ENCODE measurements at regions not wholly inside any gene's neighbourhood (a gene's known extent, or its start where the extent isn't known, plus 50 kb on each side); places are given as distances from the start of the nearest gene placed in this dataset.
"Not testable (repeated sequence)": the region's sequence is repeated elsewhere in the genome, so short reads cannot be mapped to it uniquely, and the experiment has no call there.

DNA sequence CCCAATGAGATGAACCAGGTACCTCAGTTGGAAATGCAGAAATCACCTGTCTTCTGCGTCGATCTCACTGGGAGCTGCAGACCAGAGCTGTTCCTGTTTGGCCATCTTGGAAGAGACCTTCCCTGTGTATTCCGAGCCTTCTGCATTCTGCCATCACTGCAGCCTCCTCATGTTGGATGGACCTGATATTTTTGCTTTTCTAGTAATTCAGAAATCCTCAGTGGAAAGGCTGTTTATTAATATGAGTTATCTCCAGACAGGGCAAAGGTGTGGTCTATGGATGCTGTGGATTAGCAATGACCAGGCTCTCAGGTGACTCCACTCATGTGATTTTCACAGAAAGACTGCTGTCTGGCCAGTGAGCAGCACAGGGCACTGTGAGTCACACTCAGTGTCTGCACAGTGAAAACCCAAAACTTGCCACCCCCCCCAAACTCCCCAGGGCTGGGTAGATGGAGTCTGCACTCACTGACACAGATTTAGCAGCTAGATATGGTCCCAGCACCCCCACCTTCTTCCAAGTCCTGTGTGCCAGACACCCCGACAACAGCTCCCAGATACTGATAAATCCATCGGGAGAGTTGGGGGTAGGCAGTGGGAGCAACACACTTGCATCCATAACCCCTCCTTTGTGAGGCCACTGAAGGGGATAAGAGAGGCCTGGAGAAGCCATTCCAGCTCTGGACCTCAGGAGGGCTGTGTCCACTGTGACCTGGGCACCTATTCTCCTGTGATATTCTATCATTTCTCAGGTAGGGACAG lies 75.2 kb upstream of the TOP3B start:
- H3K4me1 ChIP-seq (ENCODE audit: control insufficient read depth in 1 of 2, insufficient read depth in 2 of 2, low read length in 2 of 2), result no peaks in the 10 kb centered on the region
- H3K36me3 ChIP-seq (ENCODE audit: control insufficient read depth in 1 of 2, insufficient read depth in 2 of 2, low read length in 1 of 2), result no peaks in the 10 kb centered on the region
- intact Hi-C loops (cut with DNase I), result no loop called here
- no peak for ATAC-seq (ENCODE audit: low FRiP score)
- no peak overlapping the region for H3K4me3 ChIP-seq (ENCODE audit: low read length in 2 of 2)
- DNase-seq, result no peak
- H3K9me3 ChIP-seq (ENCODE audit: control insufficient read depth, low read length), result no peaks in the 10 kb centered on the region
- no peaks in the 10 kb centered on the region for H3K27me3 ChIP-seq (ENCODE audit: control insufficient read depth in 1 of 2, insufficient read depth in 2 of 2, low read length in 1 of 2)
- H3K27ac ChIP-seq (ENCODE audit: low read depth in 1 of 2, low read length in 2 of 2), result no peak overlapping the region
- 70 to 73% methylated on average over 5 of the region's 5 CpGs for WGBS, 2 donors

DNA sequence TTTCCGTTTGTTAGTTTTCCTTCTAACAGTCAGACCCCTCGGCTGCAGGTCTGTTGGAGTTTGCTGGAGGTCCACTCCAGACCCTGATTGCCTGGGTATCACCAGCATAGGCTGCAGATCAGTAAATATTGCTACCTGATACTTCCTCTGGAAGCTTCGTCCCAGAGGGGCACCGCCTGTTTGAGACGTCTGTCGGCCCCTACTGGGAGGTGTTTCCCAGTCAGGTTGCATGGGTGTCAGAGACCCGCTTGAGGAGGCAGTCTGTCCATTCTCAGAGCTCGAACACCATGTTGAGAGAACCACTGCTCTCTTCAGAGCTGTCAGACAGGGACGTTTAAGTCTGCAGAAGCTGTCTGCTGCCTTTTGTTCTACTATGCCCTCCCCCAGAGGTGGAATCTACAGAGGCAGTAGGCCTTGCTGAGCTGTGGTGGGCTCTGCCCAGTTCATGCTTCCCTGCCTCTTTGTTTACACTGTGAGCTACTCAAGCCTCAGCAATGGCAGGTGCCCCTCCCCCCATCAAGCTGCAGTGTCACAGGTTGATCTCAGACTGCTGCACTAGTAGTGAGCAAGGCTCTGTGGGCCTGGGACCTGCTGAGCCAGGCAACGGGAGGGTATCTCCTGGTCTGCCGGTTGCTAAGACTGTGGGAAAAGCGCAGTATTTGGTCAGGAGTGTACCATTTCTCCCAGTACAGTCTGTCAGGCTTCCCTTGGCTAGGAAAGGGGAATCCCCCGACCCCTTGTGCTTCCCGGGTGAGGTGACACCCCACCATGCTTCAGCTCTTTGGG lies 74.4 kb upstream of the TOP3B start:
- 59 to 64% methylated on average over 14 of the region's 14 CpGs for WGBS, 2 donors
- ATAC-seq (ENCODE audit: low FRiP score); H3K27me3 ChIP-seq (ENCODE audit: control insufficient read depth in 1 of 2, insufficient read depth in 2 of 2, low read length in 1 of 2); H3K4me3 ChIP-seq (ENCODE audit: low read length in 2 of 2); H3K27ac ChIP-seq (ENCODE audit: low read depth in 1 of 2, low read length in 2 of 2); DNase-seq; H3K4me1 ChIP-seq (ENCODE audit: control insufficient read depth in 1 of 2, insufficient read depth in 2 of 2, low read length in 2 of 2); intact Hi-C loops (cut with DNase I); H3K9me3 ChIP-seq (ENCODE audit: control insufficient read depth, low read length); H3K36me3 ChIP-seq (ENCODE audit: control insufficient read depth in 1 of 2, insufficient read depth in 2 of 2, low read length in 1 of 2): not testable (repeated sequence)

DNA sequence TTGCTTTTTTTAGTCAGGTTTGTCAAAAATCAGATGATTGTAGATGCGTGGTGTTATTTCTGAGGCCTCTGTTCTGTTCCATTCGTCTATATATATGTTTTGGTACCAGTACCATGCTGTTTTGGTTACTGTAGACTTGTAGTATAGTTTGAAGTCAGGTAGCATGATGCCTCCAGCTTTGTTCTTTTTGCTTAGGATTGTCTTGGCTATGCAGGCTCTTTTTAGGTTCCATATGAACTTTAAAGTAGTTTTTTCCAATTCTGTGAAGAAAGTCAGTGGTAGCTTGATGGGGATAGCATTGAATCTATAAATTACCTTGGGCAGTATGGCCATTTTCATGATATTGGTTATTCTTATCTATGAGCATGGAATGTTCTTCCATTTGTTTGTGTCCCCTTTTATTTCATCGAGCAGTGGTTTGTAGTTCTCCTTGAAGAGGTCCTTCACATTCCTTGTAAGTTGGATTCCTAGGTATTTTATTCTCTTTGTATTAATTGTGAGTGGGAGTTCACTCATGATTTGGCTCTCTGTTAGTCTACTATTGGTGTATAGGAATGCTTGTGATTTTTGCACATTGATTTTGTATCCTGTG lies 70.1 kb upstream of the TOP3B start:
- H3K27ac ChIP-seq (ENCODE audit: low read depth in 1 of 2, low read length in 2 of 2); H3K36me3 ChIP-seq (ENCODE audit: control insufficient read depth in 1 of 2, insufficient read depth in 2 of 2, low read length in 1 of 2); H3K4me3 ChIP-seq (ENCODE audit: low read length in 2 of 2); H3K27me3 ChIP-seq (ENCODE audit: control insufficient read depth in 1 of 2, insufficient read depth in 2 of 2, low read length in 1 of 2); ATAC-seq (ENCODE audit: low FRiP score); intact Hi-C loops (cut with DNase I); H3K9me3 ChIP-seq (ENCODE audit: control insufficient read depth, low read length); H3K4me1 ChIP-seq (ENCODE audit: control insufficient read depth in 1 of 2, insufficient read depth in 2 of 2, low read length in 2 of 2); DNase-seq: not testable (repeated sequence)
- 71 to 72% methylated on average over 3 of the region's 3 CpGs for WGBS, 2 donors

DNA sequence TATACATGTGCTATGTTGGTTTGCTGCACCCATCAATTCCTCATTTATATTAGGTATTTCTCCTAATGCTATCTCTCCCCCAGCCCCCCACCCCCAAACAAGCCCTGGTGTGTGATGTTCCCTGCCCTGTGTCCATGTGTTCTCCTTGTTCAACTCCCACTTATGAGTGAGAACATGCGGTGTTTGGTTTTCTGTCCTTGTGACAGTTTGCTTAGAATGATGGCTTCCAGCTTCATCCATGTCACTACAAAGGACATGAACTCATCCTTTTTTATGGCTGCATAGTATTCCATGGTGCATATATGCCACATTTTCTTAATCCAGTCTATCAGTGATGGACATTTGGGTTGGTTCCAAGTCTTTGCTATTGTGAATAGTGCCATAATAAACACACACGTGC lies 68.4 kb upstream of the TOP3B start:
- intact Hi-C loops (cut with DNase I); H3K4me3 ChIP-seq (ENCODE audit: low read length in 2 of 2); H3K27ac ChIP-seq (ENCODE audit: low read depth in 1 of 2, low read length in 2 of 2); ATAC-seq (ENCODE audit: low FRiP score); H3K4me1 ChIP-seq (ENCODE audit: control insufficient read depth in 1 of 2, insufficient read depth in 2 of 2, low read length in 2 of 2); H3K36me3 ChIP-seq (ENCODE audit: control insufficient read depth in 1 of 2, insufficient read depth in 2 of 2, low read length in 1 of 2); H3K27me3 ChIP-seq (ENCODE audit: control insufficient read depth in 1 of 2, insufficient read depth in 2 of 2, low read length in 1 of 2); H3K9me3 ChIP-seq (ENCODE audit: control insufficient read depth, low read length); DNase-seq: not testable (repeated sequence)
- WGBS, 2 donors, result 45 to 48% methylated on average over 2 of the region's 2 CpGs

DNA sequence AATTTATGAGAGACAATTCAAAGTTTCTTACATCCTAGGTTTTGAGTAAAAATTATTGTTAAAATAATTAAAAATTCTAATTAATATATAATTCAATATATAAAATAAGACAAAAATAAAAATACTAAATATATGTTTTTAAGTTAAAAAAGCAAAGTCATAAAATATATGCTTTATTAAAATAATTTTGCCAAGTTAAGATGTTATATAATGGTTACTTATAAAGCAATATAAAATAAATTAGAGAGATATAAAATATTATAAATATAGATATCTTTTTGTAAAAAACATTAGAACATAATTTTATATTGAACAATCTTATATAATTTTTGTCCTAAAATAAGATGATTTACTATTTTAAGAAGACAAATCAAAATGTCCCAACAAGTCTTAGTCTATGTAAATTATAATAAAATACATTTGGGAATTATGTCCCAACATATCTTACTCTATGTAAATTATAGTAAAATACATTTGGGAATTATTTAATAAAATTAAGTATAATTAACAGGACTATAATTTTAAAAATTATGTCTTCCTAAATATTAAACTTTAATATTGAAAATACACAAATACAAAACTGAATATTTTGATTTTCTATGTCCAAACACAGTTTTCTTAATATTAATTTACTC lies 67.7 kb upstream of the TOP3B start:
- Histone ChIP-seq H3K4me3 (ENCODE audit: low read length in 2 of 2) (no peak overlapping the region), H3K4me1 (ENCODE audit: control insufficient read depth in 1 of 2, insufficient read depth in 2 of 2, low read length in 2 of 2) (no peaks in the 10 kb centered on the region), H3K27ac (ENCODE audit: low read depth in 1 of 2, low read length in 2 of 2) (no peak overlapping the region), H3K9me3 (ENCODE audit: control insufficient read depth, low read length) (no peaks in the 10 kb centered on the region), H3K27me3 (ENCODE audit: control insufficient read depth in 1 of 2, insufficient read depth in 2 of 2, low read length in 1 of 2) (no peaks in the 10 kb centered on the region), H3K36me3 (ENCODE audit: control insufficient read depth in 1 of 2, insufficient read depth in 2 of 2, low read length in 1 of 2) (no peaks in the 10 kb centered on the region)
- intact Hi-C loops (cut with DNase I), result no loop called here
- DNase-seq (no peak), ATAC-seq (ENCODE audit: low FRiP score) (no peak)

DNA sequence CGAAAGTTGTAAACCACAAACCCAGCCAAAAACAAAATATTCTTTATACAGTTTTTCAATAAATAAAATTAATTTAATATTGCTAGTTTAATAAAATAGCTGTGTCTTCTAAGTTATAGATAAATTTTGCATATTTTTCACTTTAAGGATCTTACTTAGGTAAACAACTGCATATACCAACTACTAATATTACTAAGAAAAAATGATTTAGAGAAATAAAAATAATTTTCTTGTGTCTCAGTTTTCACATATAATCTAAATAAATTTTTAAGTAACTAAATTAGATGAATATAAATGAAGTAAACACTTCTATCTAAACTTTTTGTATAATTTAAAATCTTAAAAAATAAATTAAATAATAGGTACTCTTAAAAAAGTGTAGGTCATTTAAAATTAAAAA lies 67.1 kb upstream of the TOP3B start:
- DNase-seq (no peak), ATAC-seq (ENCODE audit: low FRiP score) (no peak)
- no peaks in the 10 kb centered on the region for H3K27me3 ChIP-seq (ENCODE audit: control insufficient read depth in 1 of 2, insufficient read depth in 2 of 2, low read length in 1 of 2)
- no peaks in the 10 kb centered on the region for H3K36me3 ChIP-seq (ENCODE audit: control insufficient read depth in 1 of 2, insufficient read depth in 2 of 2, low read length in 1 of 2)
- H3K4me3 ChIP-seq (ENCODE audit: low read length in 2 of 2), result no peak overlapping the region
- no peaks in the 10 kb centered on the region for H3K4me1 ChIP-seq (ENCODE audit: control insufficient read depth in 1 of 2, insufficient read depth in 2 of 2, low read length in 2 of 2)
- no peaks in the 10 kb centered on the region for H3K9me3 ChIP-seq (ENCODE audit: control insufficient read depth, low read length)
- H3K27ac ChIP-seq (ENCODE audit: low read depth in 1 of 2, low read length in 2 of 2), result no peak overlapping the region
- WGBS, 2 donors, result 53 to 74% methylated on average over 1 of the region's 1 CpG
- intact Hi-C loops (cut with DNase I), result no loop called here

DNA sequence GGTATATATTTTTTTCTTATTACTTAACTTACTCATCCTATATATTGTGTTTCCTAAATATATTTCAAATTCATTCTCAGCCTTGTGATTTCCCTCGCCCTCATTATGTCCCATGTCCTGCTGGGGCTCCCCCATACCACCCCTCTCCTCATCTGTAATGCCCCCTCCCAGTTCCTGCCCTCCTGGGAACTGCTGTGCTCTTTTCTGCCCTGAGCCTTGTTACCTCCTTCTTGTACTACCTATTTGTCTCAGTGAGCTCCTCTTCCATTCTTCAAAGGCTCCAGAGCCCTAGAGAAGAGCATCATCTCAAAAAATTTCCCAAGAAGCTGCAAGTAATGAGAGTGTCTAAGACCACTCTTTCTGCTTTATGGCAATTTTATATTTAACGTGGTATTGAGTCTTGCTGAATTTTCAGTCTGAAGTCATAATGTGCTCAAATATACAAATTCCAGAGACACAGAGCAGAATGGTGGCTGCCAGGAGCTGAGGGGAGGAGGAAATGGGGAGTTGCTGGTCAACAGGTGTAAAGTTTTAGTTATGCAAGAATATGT lies 66.5 kb upstream of the TOP3B start:
- Histone ChIP-seq H3K9me3 (ENCODE audit: control insufficient read depth, low read length) (no peaks in the 10 kb centered on the region), H3K36me3 (ENCODE audit: control insufficient read depth in 1 of 2, insufficient read depth in 2 of 2, low read length in 1 of 2) (no peaks in the 10 kb centered on the region), H3K4me3 (ENCODE audit: low read length in 2 of 2) (no peak overlapping the region), H3K27me3 (ENCODE audit: control insufficient read depth in 1 of 2, insufficient read depth in 2 of 2, low read length in 1 of 2) (no peaks in the 10 kb centered on the region), H3K27ac (ENCODE audit: low read depth in 1 of 2, low read length in 2 of 2) (no peak overlapping the region), H3K4me1 (ENCODE audit: control insufficient read depth in 1 of 2, insufficient read depth in 2 of 2, low read length in 2 of 2) (no peaks in the 10 kb centered on the region)
- intact Hi-C loops (cut with DNase I), result no loop called here
- ATAC-seq (ENCODE audit: low FRiP score), result no peak
- 21 to 29% methylated on average over 2 of the region's 2 CpGs for WGBS, 2 donors
- no peak for DNase-seq

DNA sequence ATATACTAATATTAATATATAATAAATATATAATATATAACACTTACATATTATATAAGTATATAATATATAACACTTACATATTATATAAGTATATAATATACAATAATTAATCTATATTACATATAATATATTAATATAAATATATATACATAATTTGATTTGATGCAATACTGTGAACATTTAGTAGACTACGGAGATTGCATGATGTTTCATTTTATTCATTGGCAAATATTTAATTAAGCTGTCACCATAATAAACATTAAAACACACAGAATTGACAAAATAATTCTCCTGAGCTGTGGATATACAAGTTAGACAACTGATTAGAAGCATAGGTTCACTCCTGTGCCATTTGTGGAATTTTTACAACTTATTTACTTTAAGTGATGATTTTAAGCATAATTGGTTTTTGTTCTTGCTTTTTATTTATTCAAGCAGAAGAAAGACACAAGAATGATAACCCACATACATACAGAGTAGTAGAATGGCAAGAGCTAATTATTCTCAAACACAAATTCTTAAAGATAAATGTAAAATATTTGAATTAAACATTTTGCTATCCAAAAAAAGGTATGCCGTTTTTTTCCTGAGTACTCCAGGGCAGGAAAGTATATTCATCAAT lies 65.8 kb upstream of the TOP3B start:
- DNase-seq, result no peak
- no peaks in the 10 kb centered on the region for H3K4me1 ChIP-seq (ENCODE audit: control insufficient read depth in 1 of 2, insufficient read depth in 2 of 2, low read length in 2 of 2)
- no peaks in the 10 kb centered on the region for H3K36me3 ChIP-seq (ENCODE audit: control insufficient read depth in 1 of 2, insufficient read depth in 2 of 2, low read length in 1 of 2)
- H3K9me3 ChIP-seq (ENCODE audit: control insufficient read depth, low read length), result no peaks in the 10 kb centered on the region
- 69 to 73% methylated on average over 2 of the region's 2 CpGs for WGBS, 2 donors
- intact Hi-C loops (cut with DNase I), result no loop called here
- ATAC-seq (ENCODE audit: low FRiP score), result no peak
- no peak overlapping the region for H3K27ac ChIP-seq (ENCODE audit: low read depth in 1 of 2, low read length in 2 of 2)
- no peak overlapping the region for H3K4me3 ChIP-seq (ENCODE audit: low read length in 2 of 2)
- no peaks in the 10 kb centered on the region for H3K27me3 ChIP-seq (ENCODE audit: control insufficient read depth in 1 of 2, insufficient read depth in 2 of 2, low read length in 1 of 2)

Data from aorta (tissue), 5 donors.